Thoracic aorta (tissue), 2 donors: ENCODE measurements at regions not wholly inside any gene's neighbourhood (a gene's known extent, or its start where the extent isn't known, plus 50 kb on each side); places are given as distances from the start of the nearest gene placed in this dataset.

Experiments
- ATAC-seq: fragments of 150-250 bp; one replicate; pipeline ENCODE4 v1.8.0; 2017; ENCODE audit warnings: low read depth; ENCODE audit not compliant: insufficient number of reproducible peaks, low FRiP score
- DNase-seq: peaks from one replicate; pipeline ENCODE4 v3.0.0-alpha.2; 2020; ENCODE audit warnings: low spot score
- H3K27ac ChIP-seq, 2 donors: fragments of 200-600 bp; sonication (generic); 1 replicate in 1 of 2; 2 replicates in 1 of 2; pipeline ENCODE4 v1.5.1; 2016; ENCODE audit warnings: mild to moderate bottlenecking in 2 of 2, moderate library complexity in 2 of 2
- H3K27me3 ChIP-seq: fragments of 200-600 bp; sonication (generic); replicated peaks from 2 replicates; pipeline ENCODE4 v1.6.0; 2016; ENCODE audit warnings: mild to moderate bottlenecking; ENCODE audit not compliant: insufficient read depth
- H3K36me3 ChIP-seq: fragments of 200-600 bp; sonication (generic); one replicate; pipeline ENCODE4 v1.5.1; 2016
- H3K4me1 ChIP-seq, 2 donors: fragments of 200-600 bp; sonication (generic); 1 replicate in 1 of 2; 2 replicates in 1 of 2; pipeline versions ENCODE4 v1.5.1 to v1.6.0; 2016; ENCODE audit warnings: low read depth in 2 of 2, mild to moderate bottlenecking in 1 of 2; ENCODE audit not compliant: control insufficient read depth in 1 of 2
- H3K4me3 ChIP-seq: fragments of 200-600 bp; sonication (generic); 2 replicates; pipeline ENCODE4 v1.5.1; 2016; ENCODE audit warnings: mild to moderate bottlenecking
- H3K9me3 ChIP-seq: fragments of 200-600 bp; sonication (generic); 2 replicates; pipeline ENCODE4 v1.5.1; 2016
- CTCF ChIP-seq: fragments of 200-600 bp; sonication (generic); IDR thresholded peaks from one replicate; pipeline ENCODE4 v1.5.1; 2019; ENCODE audit warnings: antibody characterized with exemption

DNA sequence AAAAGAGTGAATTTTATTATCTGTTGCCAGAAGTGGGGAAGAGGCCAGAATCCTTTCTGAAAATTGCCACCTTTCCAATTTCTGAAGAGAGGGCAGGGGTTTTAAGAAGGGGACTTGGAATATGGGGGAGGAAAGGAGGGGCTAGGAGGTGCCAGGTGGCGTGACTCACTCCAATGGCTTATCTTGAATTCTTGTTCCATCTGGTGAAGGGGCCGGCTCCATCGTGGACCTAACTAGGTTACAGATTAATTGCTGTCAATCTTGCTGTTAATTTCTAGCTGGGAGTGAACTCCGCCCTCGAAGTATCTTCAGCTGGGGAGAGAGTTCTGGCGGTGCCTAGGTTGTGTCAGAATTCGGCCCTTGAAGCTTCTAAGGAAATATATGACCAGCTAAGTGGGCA lies 138.7 kb downstream of the YTHDC2 start:
- Histone ChIP-seq H3K9me3 (no peaks in the 10 kb centered on the region), H3K27me3 (no peaks in the 10 kb centered on the region), H3K4me1 (no peaks in the 10 kb centered on the region), H3K36me3 (no peaks in the 10 kb centered on the region), H3K27ac (no peak overlapping the region), H3K4me3 (no peak overlapping the region)
- DNase-seq (no peak), ATAC-seq (no peak)
- TF ChIP-seq CTCF = no peak

DNA sequence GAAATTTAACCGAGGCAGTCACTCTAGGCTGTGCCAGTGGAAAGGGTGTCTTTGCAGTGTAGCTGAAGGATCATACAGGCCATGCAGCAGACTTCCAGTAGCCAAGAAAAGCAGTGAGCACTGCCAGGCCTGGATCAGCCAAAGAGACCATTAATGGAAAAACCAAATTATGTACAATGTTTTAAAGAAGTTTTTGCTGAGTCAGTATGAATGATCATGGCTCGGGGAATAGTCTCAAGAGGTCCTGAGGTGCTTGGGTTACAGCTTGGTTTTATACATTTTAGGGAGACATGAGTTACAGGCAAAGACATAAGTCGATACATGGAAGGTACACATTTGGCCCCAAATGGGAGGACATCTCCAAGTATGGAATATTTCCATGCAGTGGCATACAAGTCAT lies 141.3 kb downstream of the YTHDC2 start:
- no peak for DNase-seq
- no peak for TF ChIP-seq CTCF
- no peaks in the 10 kb centered on the region for H3K36me3 ChIP-seq
- H3K4me3 ChIP-seq = no peak overlapping the region
- no peaks in the 10 kb centered on the region for H3K4me1 ChIP-seq
- H3K27ac ChIP-seq = no peak overlapping the region
- ATAC-seq = no peak
- no peaks in the 10 kb centered on the region for H3K27me3 ChIP-seq
- no peaks in the 10 kb centered on the region for H3K9me3 ChIP-seq

DNA sequence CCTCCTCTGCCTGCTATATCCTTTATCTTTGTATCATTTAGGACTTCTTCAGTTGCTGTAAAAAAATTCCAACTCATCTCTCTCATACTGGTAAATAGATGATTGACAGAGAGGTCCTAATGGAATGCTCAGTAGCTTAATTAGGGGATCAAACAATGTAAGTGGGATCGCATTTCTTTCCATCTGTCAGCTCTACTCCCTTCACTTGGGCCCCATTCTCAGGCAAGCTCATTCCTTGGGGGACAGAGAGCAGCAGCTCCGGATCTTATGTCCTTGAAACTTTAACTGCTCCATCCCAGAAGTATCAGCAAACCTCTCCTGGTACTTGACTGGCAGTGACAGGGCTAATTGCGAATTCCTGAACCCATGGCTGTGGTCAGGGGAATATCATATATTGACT lies 146.7 kb downstream of the YTHDC2 start:
- DNase-seq = no peak
- H3K27ac ChIP-seq = no peak overlapping the region
- no peaks in the 10 kb centered on the region for H3K4me1 ChIP-seq
- no peak for TF ChIP-seq CTCF
- ATAC-seq = no peak
- H3K4me3 ChIP-seq = no peak overlapping the region
- H3K9me3 ChIP-seq = no peaks in the 10 kb centered on the region
- no peaks in the 10 kb centered on the region for H3K36me3 ChIP-seq
- no peaks in the 10 kb centered on the region for H3K27me3 ChIP-seq

DNA sequence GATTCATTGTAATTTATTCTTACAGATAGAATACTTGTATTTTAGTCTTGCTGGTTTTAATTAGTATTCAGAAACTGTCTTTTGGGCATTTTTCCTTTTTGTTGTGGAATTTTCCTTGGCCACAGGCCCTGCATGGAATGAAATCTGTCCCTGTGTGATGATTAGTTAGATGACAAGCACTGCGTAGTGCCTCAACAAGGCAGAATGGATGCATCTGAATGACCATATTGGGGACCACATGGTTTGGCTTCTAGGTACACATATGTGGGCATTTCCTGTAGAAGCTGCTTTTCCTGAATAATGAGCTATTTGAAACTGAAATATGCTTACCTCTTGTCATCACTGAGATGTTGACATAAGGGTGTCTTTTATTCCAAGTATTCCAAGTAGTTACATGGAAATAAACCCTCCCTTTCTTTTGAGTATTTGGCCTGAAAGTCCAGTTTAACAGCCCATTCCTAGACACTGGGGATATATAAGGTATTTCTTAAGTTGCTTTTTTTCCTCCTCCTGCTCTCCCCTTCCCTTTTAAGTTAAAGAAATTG lies 147.3 kb downstream of the YTHDC2 start:
- Histone ChIP-seq H3K4me1 (no peaks in the 10 kb centered on the region), H3K27me3 (no peaks in the 10 kb centered on the region), H3K9me3 (no peaks in the 10 kb centered on the region), H3K27ac (no peak overlapping the region), H3K4me3 (no peak overlapping the region), H3K36me3 (no peaks in the 10 kb centered on the region)
- no peak for DNase-seq
- no peak for TF ChIP-seq CTCF
- ATAC-seq = no peak

- no peak overlapping the region for H3K4me3 ChIP-seq
- H3K27ac ChIP-seq = no peak overlapping the region
- DNase-seq (no peak), ATAC-seq (no peak)
- no peaks in the 10 kb centered on the region for H3K27me3 ChIP-seq
- no peaks in the 10 kb centered on the region for H3K36me3 ChIP-seq
- TF ChIP-seq CTCF = no peak
- no peaks in the 10 kb centered on the region for H3K4me1 ChIP-seq
- H3K9me3 ChIP-seq = no peaks in the 10 kb centered on the region
Measured at GRCh38 chr5:113663879-113664541, 150.5 kb downstream of the YTHDC2 start.
